OCI-LY1 (cell line): ENCODE measurements at regions not wholly inside any gene's neighbourhood (a gene's known extent, or its start where the extent isn't known, plus 50 kb on each side); places are given as distances from the start of the nearest gene placed in this dataset.
A peak's percentile ranks its signal among the peaks of the same experiment; 100 is the strongest.

Source experiments
- EZH2 ChIP-seq: fragments of 200-600 bp; sonication (generic), shearing (Covaris generic); IDR thresholded peaks from 2 replicates; pipeline ENCODE4 v1.8.0; 2017; ENCODE audit warnings: borderline replicate concordance, mixed run types, mild to moderate bottlenecking, antibody characterized with exemption, low read length, moderate library complexity, mixed read lengths
- TF ChIP-seq, protein P1 (sequence below): fragments of 200-600 bp; sonication (generic), shearing (Covaris generic); IDR thresholded peaks from 2 replicates; pipeline ENCODE4 v1.5.1; 2017; ENCODE audit warnings: mild to moderate bottlenecking, antibody characterized with exemption, low read length, moderate library complexity, mixed read lengths

DNA sequence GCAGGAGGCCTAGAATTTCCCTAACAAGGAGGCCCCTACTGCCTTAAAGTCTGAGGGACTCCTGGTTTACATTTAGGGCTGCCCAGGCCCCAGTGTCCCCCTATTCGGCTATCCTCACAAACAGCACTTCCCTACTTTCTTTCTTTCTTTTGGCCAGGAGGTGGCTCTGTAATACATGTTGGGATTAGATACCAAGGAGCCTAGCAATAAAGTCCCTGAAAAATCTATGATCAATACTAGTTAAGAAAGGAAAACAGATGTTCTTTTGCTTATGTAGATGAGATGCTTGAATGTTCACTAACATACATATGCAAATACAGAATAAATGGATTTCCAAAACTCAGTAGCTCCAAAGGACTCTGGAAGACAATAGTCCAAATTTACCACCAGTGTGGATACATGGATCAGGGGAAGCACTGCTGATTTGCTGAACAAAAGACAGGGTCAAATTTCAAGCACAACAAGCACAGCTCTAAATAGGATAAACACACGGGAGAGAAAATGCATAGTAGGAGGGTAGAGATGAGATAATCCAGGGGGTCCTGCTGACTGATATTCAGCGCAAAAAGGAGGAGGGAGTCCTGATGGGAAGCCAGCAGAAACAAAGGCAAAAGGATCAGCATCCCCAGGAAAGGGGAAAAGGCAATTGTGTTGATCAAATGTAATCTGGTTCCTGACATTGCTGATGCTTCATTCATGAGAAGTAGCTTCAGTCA lies 240.0 kb downstream of the NUF2 start:
- TF ChIP-seq, protein P1, sequence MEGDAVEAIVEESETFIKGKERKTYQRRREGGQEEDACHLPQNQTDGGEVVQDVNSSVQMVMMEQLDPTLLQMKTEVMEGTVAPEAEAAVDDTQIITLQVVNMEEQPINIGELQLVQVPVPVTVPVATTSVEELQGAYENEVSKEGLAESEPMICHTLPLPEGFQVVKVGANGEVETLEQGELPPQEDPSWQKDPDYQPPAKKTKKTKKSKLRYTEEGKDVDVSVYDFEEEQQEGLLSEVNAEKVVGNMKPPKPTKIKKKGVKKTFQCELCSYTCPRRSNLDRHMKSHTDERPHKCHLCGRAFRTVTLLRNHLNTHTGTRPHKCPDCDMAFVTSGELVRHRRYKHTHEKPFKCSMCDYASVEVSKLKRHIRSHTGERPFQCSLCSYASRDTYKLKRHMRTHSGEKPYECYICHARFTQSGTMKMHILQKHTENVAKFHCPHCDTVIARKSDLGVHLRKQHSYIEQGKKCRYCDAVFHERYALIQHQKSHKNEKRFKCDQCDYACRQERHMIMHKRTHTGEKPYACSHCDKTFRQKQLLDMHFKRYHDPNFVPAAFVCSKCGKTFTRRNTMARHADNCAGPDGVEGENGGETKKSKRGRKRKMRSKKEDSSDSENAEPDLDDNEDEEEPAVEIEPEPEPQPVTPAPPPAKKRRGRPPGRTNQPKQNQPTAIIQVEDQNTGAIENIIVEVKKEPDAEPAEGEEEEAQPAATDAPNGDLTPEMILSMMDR = peak; percentile 22; the same call in 1 of the 2 replicates
- TF ChIP-seq EZH2 = no peak
